ENCODE measurements at regions not wholly inside any gene's neighbourhood (a gene's known extent, or its start where the extent isn't known, plus 50 kb on each side); places are given as distances from the start of the nearest gene placed in this dataset.

- Histone ChIP-seq H3K9ac (ENCODE audit: low read depth, low read length) (no peak overlapping the region), H3K36me3 (ENCODE audit: insufficient read depth, low read length) (no peaks in the 10 kb centered on the region), H4K20me1 (ENCODE audit: insufficient read depth, low read length) (no peaks in the 10 kb centered on the region), H3K27ac (ENCODE audit: low read length) (no peak overlapping the region), H3K9me3 (ENCODE audit: insufficient read depth, low read length, severe bottlenecking) (no peaks in the 10 kb centered on the region), H3K4me2 (ENCODE audit: insufficient read depth, low read length) (no peak overlapping the region), H3K4me1 (ENCODE audit: insufficient read depth, low read length) (no peaks in the 10 kb centered on the region), H3K79me2 (ENCODE audit: insufficient read depth, low read length) (no peaks in the 10 kb centered on the region), H2AFZ (ENCODE audit: low read depth, low read length) (no peak overlapping the region), H3K27me3 (ENCODE audit: insufficient read depth, low read length, poor library complexity) (no peaks in the 10 kb centered on the region), H3K4me3 (ENCODE audit: low read depth in 1 of 2, low read length in 2 of 2) (no peak overlapping the region)
- TF ChIP-seq EZH2 (IDR thresholded peaks at IDR 0.05; ENCODE audit: borderline replicate concordance, low read depth, low read length, severe bottlenecking) (no peak), CTCF (IDR thresholded peaks at IDR 0.05; ENCODE audit: borderline replicate concordance, extremely low read depth, low read length, poor library complexity, severe bottlenecking) (no peak)
- DNase-seq (no peak), ATAC-seq (ENCODE audit: insufficient read depth, low read depth) (no peak)
These were observed 139.4 kb downstream of the DKK1 start for GRCh38 chr10:52453501-52453900.

- H3K4me2 ChIP-seq (ENCODE audit: insufficient read depth, low read length), result no peak overlapping the region
- DNase-seq (no peak), ATAC-seq (ENCODE audit: insufficient read depth, low read depth) (no peak)
- H3K27ac ChIP-seq (ENCODE audit: low read length), result no peak overlapping the region
- no peaks in the 10 kb centered on the region for H3K4me1 ChIP-seq (ENCODE audit: insufficient read depth, low read length)
- H3K27me3 ChIP-seq (ENCODE audit: insufficient read depth, low read length, poor library complexity), result no peaks in the 10 kb centered on the region
- H2AFZ ChIP-seq (ENCODE audit: low read depth, low read length), result no peak overlapping the region
- H3K79me2 ChIP-seq (ENCODE audit: insufficient read depth, low read length), result no peaks in the 10 kb centered on the region
- TF ChIP-seq EZH2 (IDR thresholded peaks at IDR 0.05; ENCODE audit: borderline replicate concordance, low read depth, low read length, severe bottlenecking), result no peak
- H3K9me3 ChIP-seq (ENCODE audit: insufficient read depth, low read length, severe bottlenecking), result no peaks in the 10 kb centered on the region
- no peaks in the 10 kb centered on the region for H4K20me1 ChIP-seq (ENCODE audit: insufficient read depth, low read length)
- no peaks in the 10 kb centered on the region for H3K36me3 ChIP-seq (ENCODE audit: insufficient read depth, low read length)
- no peak overlapping the region for H3K4me3 ChIP-seq (ENCODE audit: low read depth in 1 of 2, low read length in 2 of 2)
- H3K9ac ChIP-seq (ENCODE audit: low read depth, low read length), result no peak overlapping the region
These were observed 140.4 kb downstream of the DKK1 start for GRCh38 chr10:52454491-52454890.

GRCh38 chr10:52455098-52455497 is 141.0 kb downstream of the DKK1 start:
- DNase-seq, result no peak
- H3K4me2 ChIP-seq (ENCODE audit: insufficient read depth, low read length), result no peak overlapping the region

GRCh38 chr10:52459097-52459496 is 145.0 kb downstream of the DKK1 start:
- DNase-seq (no peak), ATAC-seq (ENCODE audit: insufficient read depth, low read depth) (no peak)
- Histone ChIP-seq H3K4me3 (ENCODE audit: low read depth in 1 of 2, low read length in 2 of 2) (no peak overlapping the region), H3K9ac (ENCODE audit: low read depth, low read length) (no peak overlapping the region), H3K27ac (ENCODE audit: low read length) (no peak overlapping the region), H3K4me2 (ENCODE audit: insufficient read depth, low read length) (no peak overlapping the region), H3K9me3 (ENCODE audit: insufficient read depth, low read length, severe bottlenecking) (no peaks in the 10 kb centered on the region), H3K4me1 (ENCODE audit: insufficient read depth, low read length) (no peaks in the 10 kb centered on the region), H3K27me3 (ENCODE audit: insufficient read depth, low read length, poor library complexity) (no peaks in the 10 kb centered on the region), H4K20me1 (ENCODE audit: insufficient read depth, low read length) (no peaks in the 10 kb centered on the region), H3K79me2 (ENCODE audit: insufficient read depth, low read length) (no peaks in the 10 kb centered on the region), H2AFZ (ENCODE audit: low read depth, low read length) (no peak overlapping the region), H3K36me3 (ENCODE audit: insufficient read depth, low read length) (no peaks in the 10 kb centered on the region)
- TF ChIP-seq EZH2 (IDR thresholded peaks at IDR 0.05; ENCODE audit: borderline replicate concordance, low read depth, low read length, severe bottlenecking), result no peak
- TF ChIP-seq CTCF (IDR thresholded peaks at IDR 0.05; ENCODE audit: borderline replicate concordance, extremely low read depth, low read length, poor library complexity, severe bottlenecking), result no peak

More at GRCh38 chr10:52455098-52455497, 141.0 kb downstream of the DKK1 start:
- H3K27ac ChIP-seq (ENCODE audit: low read length), result no peak overlapping the region
- no peak overlapping the region for H2AFZ ChIP-seq (ENCODE audit: low read depth, low read length)
- H3K9ac ChIP-seq (ENCODE audit: low read depth, low read length), result no peak overlapping the region
- H4K20me1 ChIP-seq (ENCODE audit: insufficient read depth, low read length), result no peaks in the 10 kb centered on the region
- H3K79me2 ChIP-seq (ENCODE audit: insufficient read depth, low read length), result no peaks in the 10 kb centered on the region
- no peaks in the 10 kb centered on the region for H3K27me3 ChIP-seq (ENCODE audit: insufficient read depth, low read length, poor library complexity)
- no peak for ATAC-seq (ENCODE audit: insufficient read depth, low read depth)
- no peaks in the 10 kb centered on the region for H3K9me3 ChIP-seq (ENCODE audit: insufficient read depth, low read length, severe bottlenecking)
- no peaks in the 10 kb centered on the region for H3K36me3 ChIP-seq (ENCODE audit: insufficient read depth, low read length)
- no peaks in the 10 kb centered on the region for H3K4me1 ChIP-seq (ENCODE audit: insufficient read depth, low read length)
- TF ChIP-seq EZH2 (IDR thresholded peaks at IDR 0.05; ENCODE audit: borderline replicate concordance, low read depth, low read length, severe bottlenecking) (no peak), CTCF (IDR thresholded peaks at IDR 0.05; ENCODE audit: borderline replicate concordance, extremely low read depth, low read length, poor library complexity, severe bottlenecking) (no peak)
- H3K4me3 ChIP-seq (ENCODE audit: low read depth in 1 of 2, low read length in 2 of 2), result no peak overlapping the region

Data from DND-41 (cell line).